Tibial nerve (tissue), 4 donors: ENCODE measurements at regions not wholly inside any gene's neighbourhood (a gene's known extent, or its start where the extent isn't known, plus 50 kb on each side); places are given as distances from the start of the nearest gene placed in this dataset.
"Not testable (repeated sequence)": the region's sequence is repeated elsewhere in the genome, so short reads cannot be mapped to it uniquely, and the experiment has no call there.

Experiments used
- DNase-seq, 2 donors: peaks; one replicate each; pipeline ENCODE4 v3.0.0-alpha.2; 2019; ENCODE audit warnings: low spot score in 2 of 2
- H3K27ac ChIP-seq, 4 donors: fragments of 200-600 bp; sonication (generic) in 3 of 4; one replicate each; pipeline ENCODE4 v1.5.1; 2017 to 2019; ENCODE audit warnings: mild to moderate bottlenecking in 1 of 4
- H3K27me3 ChIP-seq, 2 donors: fragments of 200-600 bp; sonication (generic) in 1 of 2; one replicate each; pipeline versions ENCODE4 v1.5.1 to v1.6.0; 2017 to 2019
- H3K36me3 ChIP-seq, 3 donors: fragments of 200-600 bp; sonication (generic); one replicate each; pipeline ENCODE4 v1.5.1; 2018 to 2019
- H3K4me1 ChIP-seq, 4 donors: fragments of 200-600 bp; sonication (generic) in 3 of 4; one replicate each; pipeline ENCODE4 v1.5.1; 2017 to 2019
- H3K4me3 ChIP-seq, 4 donors: fragments of 200-600 bp; sonication (generic) in 3 of 4; one replicate each; pipeline ENCODE4 v1.5.1; 2017 to 2019; ENCODE audit warnings: mild to moderate bottlenecking in 1 of 4, moderate library complexity in 1 of 4
- H3K9me3 ChIP-seq, 4 donors: fragments of 200-600 bp; sonication (generic) in 3 of 4; one replicate each; pipeline ENCODE4 v1.5.1; 2017 to 2019
- EP300 ChIP-seq, 2 donors: sonication (generic); formaldehyde crosslinking; IDR thresholded peaks; one replicate each; pipeline ENCODE4 v1.6.1; 2017; ENCODE audit warnings: antibody characterized with exemption in 2 of 2, mild to moderate bottlenecking in 1 of 2
- POLR2A ChIP-seq, 2 donors: fragments of 450-650 bp; IDR thresholded peaks; one replicate each; pipeline ENCODE4 v1.6.1; 2017; ENCODE audit warnings: antibody characterized with exemption in 2 of 2, mild to moderate bottlenecking in 2 of 2, moderate library complexity in 2 of 2
- WGBS, 2 donors: methylation state at CpG; one replicate each; pipeline ENCODE4 v1.1.5; 2018; 5-methylcytosine and 5-hydroxymethylcytosine counted together
- TF ChIP-seq, protein P1 (sequence below), 5 experiments: fragments of 200-600 bp in 3 of 5; fragments of 450-650 bp in 2 of 5; sonication (generic) in 3 of 5; IDR thresholded peaks; one replicate each; pipeline ENCODE4 v1.5.1; 2016 to 2019; ENCODE audit warnings: antibody characterized with exemption in 5 of 5, mild to moderate bottlenecking in 3 of 5, moderate library complexity in 2 of 5

- H3K27ac ChIP-seq = no peak overlapping the region
- DNase-seq = no peak
- TF ChIP-seq, protein P1, sequence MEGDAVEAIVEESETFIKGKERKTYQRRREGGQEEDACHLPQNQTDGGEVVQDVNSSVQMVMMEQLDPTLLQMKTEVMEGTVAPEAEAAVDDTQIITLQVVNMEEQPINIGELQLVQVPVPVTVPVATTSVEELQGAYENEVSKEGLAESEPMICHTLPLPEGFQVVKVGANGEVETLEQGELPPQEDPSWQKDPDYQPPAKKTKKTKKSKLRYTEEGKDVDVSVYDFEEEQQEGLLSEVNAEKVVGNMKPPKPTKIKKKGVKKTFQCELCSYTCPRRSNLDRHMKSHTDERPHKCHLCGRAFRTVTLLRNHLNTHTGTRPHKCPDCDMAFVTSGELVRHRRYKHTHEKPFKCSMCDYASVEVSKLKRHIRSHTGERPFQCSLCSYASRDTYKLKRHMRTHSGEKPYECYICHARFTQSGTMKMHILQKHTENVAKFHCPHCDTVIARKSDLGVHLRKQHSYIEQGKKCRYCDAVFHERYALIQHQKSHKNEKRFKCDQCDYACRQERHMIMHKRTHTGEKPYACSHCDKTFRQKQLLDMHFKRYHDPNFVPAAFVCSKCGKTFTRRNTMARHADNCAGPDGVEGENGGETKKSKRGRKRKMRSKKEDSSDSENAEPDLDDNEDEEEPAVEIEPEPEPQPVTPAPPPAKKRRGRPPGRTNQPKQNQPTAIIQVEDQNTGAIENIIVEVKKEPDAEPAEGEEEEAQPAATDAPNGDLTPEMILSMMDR (IDR thresholded peaks at IDR 0.05) = no peak
- TF ChIP-seq POLR2A (IDR thresholded peaks at IDR 0.05) = no peak
- no peak for TF ChIP-seq EP300 (IDR thresholded peaks at IDR 0.05)
Measured at GRCh38 chr6:112441607-112442006, 94.5 kb downstream of the RFPL4B start.

GRCh38 chr6:112443179-112444065, 96.3 kb downstream of the RFPL4B start:
- H3K27me3 ChIP-seq = no peaks in the 10 kb centered on the region
- TF ChIP-seq, protein P1 (IDR thresholded peaks at IDR 0.05) = no peak
- TF ChIP-seq EP300 (IDR thresholded peaks at IDR 0.05) = peak in 1 of 2 donors; percentile 59
- H3K27ac ChIP-seq = no peak overlapping the region
- H3K4me1 ChIP-seq = peaks cover 0 to 31% (median 0%) of the 10 kb centered on the region in 4 donors
- H3K9me3 ChIP-seq = no peaks in the 10 kb centered on the region
- DNase-seq = peak; percentile 51 to 65
- H3K4me3 ChIP-seq = no peak overlapping the region
- WGBS, 2 donors = 59 to 71% methylated on average over 6 of the region's 6 CpGs
- H3K36me3 ChIP-seq = no peaks in the 10 kb centered on the region

More at GRCh38 chr6:112441607-112442006, 94.5 kb downstream of the RFPL4B start:
- peaks cover 0 to 49% (median 0%) of the 10 kb centered on the region in 4 donors for H3K4me1 ChIP-seq
- no peaks in the 10 kb centered on the region for H3K36me3 ChIP-seq
- 58 to 77% methylated on average over 1 of the region's 1 CpG for WGBS, 2 donors
- H3K27me3 ChIP-seq = no peaks in the 10 kb centered on the region
- no peaks in the 10 kb centered on the region for H3K9me3 ChIP-seq
- H3K4me3 ChIP-seq = no peak overlapping the region

- not testable (repeated sequence) for H3K4me1 ChIP-seq, DNase-seq, H3K36me3 ChIP-seq, H3K27me3 ChIP-seq, H3K4me3 ChIP-seq, H3K9me3 ChIP-seq, H3K27ac ChIP-seq
- WGBS, 2 donors = 94 to 97% methylated on average over 3 of the region's 3 CpGs
Measured at GRCh38 chr6:112448786-112449185, 101.7 kb downstream of the RFPL4B start.

- peaks cover 0 to 8% (median 1%) of the 10 kb centered on the region in 4 donors for H3K9me3 ChIP-seq
- H3K4me1 ChIP-seq = no peaks in the 10 kb centered on the region
- no peak overlapping the region for H3K4me3 ChIP-seq
- no peak for DNase-seq
- no peaks in the 10 kb centered on the region for H3K36me3 ChIP-seq
- no peaks in the 10 kb centered on the region for H3K27me3 ChIP-seq
- H3K27ac ChIP-seq = no peak overlapping the region
- no peak for TF ChIP-seq EP300 (IDR thresholded peaks at IDR 0.05)
- TF ChIP-seq, protein P1 (IDR thresholded peaks at IDR 0.05) = no peak
- no peak for TF ChIP-seq POLR2A (IDR thresholded peaks at IDR 0.05)
Measured at GRCh38 chr6:112450663-112451062, 103.5 kb downstream of the RFPL4B start.

GRCh38 chr6:112457886-112458285, 110.8 kb downstream of the RFPL4B start:
- Histone ChIP-seq H3K36me3 (no peaks in the 10 kb centered on the region), H3K27me3 (no peaks in the 10 kb centered on the region), H3K4me1 (no peaks in the 10 kb centered on the region), H3K9me3 (no peaks in the 10 kb centered on the region), H3K4me3 (no peak overlapping the region), H3K27ac (no peak overlapping the region)
- TF ChIP-seq, protein P1 (IDR thresholded peaks at IDR 0.05) = no peak
- TF ChIP-seq EP300 (IDR thresholded peaks at IDR 0.05) = no peak
- DNase-seq = no peak
- 83 to 91% methylated on average over 1 of the region's 1 CpG for WGBS, 2 donors
